Right ventricle myocardium superior (tissue), 1 donor: ENCODE measurements at regions not wholly inside any gene's neighbourhood (a gene's known extent, or its start where the extent isn't known, plus 50 kb on each side); places are given as distances from the start of the nearest gene placed in this dataset.

Source experiments
- ATAC-seq: fragments of 200-7000 bp; cut with Tn5 transposase; one replicate; pipeline ENCODE4 v1.9.1; 2020; ENCODE audit warnings: mild to moderate bottlenecking; ENCODE audit not compliant: poor library complexity
- DNase-seq: peaks from one replicate; pipeline ENCODE4 v3.0.0-alpha.2; 2020
- intact Hi-C: fragments of 100-400 bp; cut with DNase I; formaldehyde crosslinking; loops from one replicate; pipeline ENCODE4 v1.11.2; 2022
- donor health status: DM: no; HTN: yes; CAD: no; lungs with severe emphysema.

- intact Hi-C loops: no loop called here
- DNase-seq (no peak), ATAC-seq (no peak)
These were observed 656.8 kb upstream of the NCAM2 start for GRCh38 chr21:20341431-20341830.

GRCh38 chr21:20343186-20343585 lies 655.0 kb upstream of the NCAM2 start:
- intact Hi-C loops: no loop called here
- ATAC-seq: no peak
- no peak for DNase-seq

GRCh38 chr21:20351138-20351537 lies 647.1 kb upstream of the NCAM2 start:
- no peak for DNase-seq
- no peak for ATAC-seq
- intact Hi-C loops: no loop called here

DNA sequence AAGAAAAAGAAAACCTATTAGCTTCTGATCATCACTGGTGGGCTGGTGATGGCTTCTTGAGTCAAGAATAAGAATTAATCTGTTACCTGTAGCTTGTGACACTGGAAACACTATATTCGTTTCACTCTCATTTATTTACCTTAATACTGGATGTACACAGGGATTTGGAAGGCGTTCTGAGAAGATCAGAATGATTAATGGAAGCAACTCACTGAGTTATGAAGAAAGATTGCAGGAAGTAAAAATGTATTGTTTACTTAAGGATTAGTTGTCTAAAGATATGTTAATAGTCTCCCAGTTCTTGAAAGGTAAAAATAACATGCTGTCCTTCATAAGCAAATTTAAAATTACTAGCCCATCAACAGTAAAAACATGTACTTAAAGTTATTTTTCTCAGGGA lies 644.9 kb upstream of the NCAM2 start:
- no peak for ATAC-seq
- intact Hi-C loops: no loop called here
- no peak for DNase-seq

DNA sequence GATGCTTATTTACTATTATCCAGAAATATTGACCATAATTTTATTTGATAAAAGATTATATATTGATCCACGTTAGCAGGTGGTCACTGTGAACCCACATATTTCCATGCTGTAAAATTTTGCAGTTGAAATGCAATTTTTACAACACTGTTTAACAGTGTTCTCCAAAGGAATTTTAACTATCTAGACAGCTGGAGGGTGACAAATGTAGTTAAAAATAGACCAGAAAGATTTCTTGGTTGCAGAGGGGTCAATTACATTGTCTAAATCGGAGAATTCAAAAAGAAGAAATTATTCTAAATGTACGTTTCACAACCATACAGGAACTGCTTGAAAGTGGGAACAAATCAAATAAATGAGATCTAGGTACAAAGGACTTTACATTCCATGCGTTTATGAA lies 625.2 kb upstream of the NCAM2 start:
- no peak for DNase-seq
- intact Hi-C loops: no loop called here
- ATAC-seq: no peak

GRCh38 chr21:20377250-20377649 lies 621.0 kb upstream of the NCAM2 start:
- DNase-seq: no peak
- no peak for ATAC-seq
- intact Hi-C loops: no loop called here

- DNase-seq: no peak
- ATAC-seq: no peak
- intact Hi-C loops: no loop called here
These were observed 609.8 kb upstream of the NCAM2 start for GRCh38 chr21:20388400-20388799.

DNA sequence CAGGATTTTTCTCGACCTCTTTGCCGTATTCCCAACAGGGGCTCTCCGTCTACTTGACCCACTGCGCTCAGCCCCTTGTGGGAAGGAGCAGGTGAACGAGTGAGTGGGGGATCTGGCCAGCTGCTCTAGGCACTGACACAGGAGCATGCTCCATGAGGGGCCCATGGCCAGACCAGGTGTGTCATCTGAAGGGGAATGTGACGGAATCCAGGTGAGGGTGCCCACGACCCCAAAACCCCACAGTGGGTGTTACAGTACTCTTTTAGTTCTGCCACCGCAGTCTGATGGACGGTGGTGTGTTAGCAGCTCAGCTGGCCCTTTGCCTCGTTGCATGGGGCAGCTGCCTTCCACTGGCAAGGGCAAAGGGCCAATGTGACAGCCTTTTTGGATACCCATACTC lies 601.4 kb upstream of the NCAM2 start:
- ATAC-seq (no peak), DNase-seq (no peak)
- intact Hi-C loops: no loop called here

DNA sequence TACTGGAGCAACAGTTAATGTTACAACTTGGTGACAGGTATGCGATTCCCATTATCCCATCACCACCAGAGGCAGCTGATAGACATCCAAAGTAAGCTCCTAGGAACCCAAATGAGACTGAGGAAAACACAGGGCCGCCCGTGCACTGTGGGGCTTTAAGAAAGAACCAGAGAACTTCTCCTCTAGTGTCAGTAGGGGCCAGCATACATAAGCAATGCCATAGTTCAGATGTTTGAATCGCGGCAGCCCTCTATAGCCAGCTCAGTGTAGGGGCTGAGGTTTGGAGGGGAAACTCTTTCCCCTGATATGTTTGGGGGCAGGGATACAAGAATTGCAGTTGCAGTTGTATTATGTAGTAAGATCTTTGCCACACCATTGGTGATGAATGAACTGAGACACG lies 593.3 kb upstream of the NCAM2 start:
- ATAC-seq (no peak), DNase-seq (no peak)
- intact Hi-C loops: no loop called here

DNA sequence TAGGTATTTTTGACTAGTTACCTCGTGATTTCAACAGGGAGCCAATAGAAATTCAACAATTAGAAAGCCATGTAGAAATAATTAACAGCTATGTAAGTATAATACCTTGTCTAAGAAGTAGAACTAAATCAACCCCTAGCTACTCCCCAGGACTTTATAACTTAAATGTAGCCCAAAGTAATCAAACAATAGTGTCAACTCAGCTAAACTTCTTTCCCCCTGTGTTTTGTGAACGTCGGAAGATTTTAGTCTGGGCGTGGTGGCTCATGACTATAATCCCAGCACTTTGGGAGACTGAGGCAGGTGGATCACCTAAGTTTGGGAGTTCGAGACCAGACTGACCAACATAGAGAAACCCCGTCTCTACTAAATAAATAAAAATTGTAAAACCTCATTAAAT lies 579.9 kb upstream of the NCAM2 start:
- intact Hi-C loops: no loop called here
- ATAC-seq: no peak

DNA sequence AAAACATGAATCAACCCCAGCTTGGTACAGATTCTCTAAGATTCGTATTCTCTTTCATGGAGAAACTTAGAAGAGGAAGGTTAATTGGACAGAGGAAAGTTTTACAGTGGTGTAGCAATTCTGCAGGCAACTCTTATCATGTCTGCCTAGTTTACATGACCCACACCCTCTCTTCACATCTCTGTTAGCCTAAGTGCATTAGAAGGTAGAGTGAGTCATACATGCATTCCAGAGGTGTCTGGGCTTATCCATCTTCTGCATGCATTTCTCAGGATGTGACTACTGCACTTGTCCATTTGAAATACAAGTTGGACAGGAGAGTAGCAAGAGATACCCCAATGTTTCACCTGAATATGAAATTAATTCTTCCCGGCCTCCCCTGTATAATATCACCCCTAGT lies 578.4 kb upstream of the NCAM2 start:
- intact Hi-C loops: no loop called here

More for the DNA sequence above, 579.9 kb upstream of the NCAM2 start:
- DNase-seq: no peak

DNA sequence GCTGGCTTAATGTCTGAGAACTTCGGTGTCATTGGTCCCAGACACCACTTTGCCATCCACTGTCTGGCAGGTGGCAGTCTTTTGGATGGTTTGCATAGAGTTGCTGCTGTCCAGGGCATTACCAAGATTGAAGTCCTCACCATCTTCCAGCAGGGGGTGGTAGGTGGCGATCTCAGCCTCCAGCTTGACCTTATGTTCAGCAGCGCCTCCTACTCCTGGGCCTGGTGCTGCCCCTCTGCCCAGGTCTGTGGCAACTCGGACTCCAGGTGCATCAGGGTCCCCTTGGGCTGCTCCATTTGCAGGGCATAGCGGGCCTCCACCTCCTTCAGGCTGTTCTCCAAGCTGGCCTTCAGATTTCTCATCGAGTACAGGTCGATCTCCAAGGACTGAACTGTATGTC lies 573.3 kb upstream of the NCAM2 start:
- DNase-seq (no peak), ATAC-seq (no peak)
- intact Hi-C loops: no loop called here

More for the DNA sequence above, 578.4 kb upstream of the NCAM2 start:
- DNase-seq: no peak
- no peak for ATAC-seq

DNA sequence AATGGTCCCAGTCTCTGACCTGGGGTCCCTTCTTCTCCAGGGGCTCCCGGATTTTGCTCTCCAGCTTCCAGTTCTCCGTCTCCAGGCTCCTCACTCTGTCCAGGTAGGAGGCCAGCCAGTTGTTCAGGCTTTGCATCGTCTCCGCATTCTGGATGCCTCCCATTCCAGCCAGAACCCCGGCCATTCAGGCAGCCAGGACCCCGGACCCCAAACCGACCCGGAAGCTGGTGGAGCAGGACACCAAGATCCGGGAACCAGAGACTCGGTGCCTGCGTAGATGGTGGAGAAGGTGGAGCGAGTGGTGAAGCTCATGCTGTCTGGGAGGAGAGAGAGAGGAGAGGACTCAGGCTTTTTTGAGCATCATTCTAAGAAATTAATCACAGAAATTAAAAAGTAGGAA lies 572.4 kb upstream of the NCAM2 start:
- ATAC-seq (no peak), DNase-seq (no peak)
- intact Hi-C loops: no loop called here

GRCh38 chr21:20440338-20440737 lies 557.9 kb upstream of the NCAM2 start:
- intact Hi-C loops: no loop called here
- ATAC-seq (no peak), DNase-seq (no peak)

- DNase-seq: no peak
- intact Hi-C loops: no loop called here
These were observed 554.6 kb upstream of the NCAM2 start for GRCh38 chr21:20443558-20444155.

DNA sequence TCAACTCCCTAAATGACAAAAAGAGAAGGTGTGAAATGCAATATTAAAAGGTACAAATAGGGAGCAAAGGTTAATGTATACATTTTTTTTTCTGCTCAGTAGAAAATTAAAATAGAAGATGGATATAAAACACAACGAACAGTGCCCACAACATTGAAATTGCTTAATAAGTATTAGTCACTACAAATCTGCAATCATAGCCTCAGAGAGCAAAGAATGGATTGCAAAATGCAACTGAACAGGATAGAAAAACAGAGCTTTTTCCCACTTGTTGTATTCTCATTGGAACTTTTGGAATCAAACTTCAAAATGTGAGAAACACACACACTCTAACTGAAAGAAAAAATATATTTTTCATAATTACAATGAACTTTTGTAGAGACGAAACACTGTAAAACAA lies 552.2 kb upstream of the NCAM2 start:
- DNase-seq: no peak
- intact Hi-C loops: no loop called here
- ATAC-seq: no peak

More at GRCh38 chr21:20443558-20444155, 554.6 kb upstream of the NCAM2 start:
- no peak for ATAC-seq

DNA sequence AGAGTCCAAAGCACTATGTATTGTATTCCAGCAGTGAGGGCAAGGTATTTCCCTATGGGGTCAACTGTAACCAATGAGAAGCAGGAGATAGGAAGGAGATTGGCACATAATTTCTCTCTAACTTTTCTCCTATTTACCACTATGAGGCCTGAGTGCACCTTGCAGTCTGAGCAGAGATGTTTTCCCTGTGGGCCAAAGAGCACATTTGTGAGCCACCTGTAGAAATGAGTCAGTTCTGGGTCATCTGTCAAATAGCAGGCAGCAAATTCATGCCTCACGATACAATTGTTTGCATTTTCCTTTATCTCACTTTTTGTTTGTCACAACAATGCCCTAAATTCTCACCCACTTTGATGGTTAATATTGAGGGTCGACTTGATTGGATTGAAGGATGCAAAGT lies 547.2 kb upstream of the NCAM2 start:
- intact Hi-C loops: no loop called here
- no peak for DNase-seq
- no peak for ATAC-seq

- DNase-seq (no peak), ATAC-seq (no peak)
- intact Hi-C loops: no loop called here
These were observed 545.3 kb upstream of the NCAM2 start for GRCh38 chr21:20452935-20453334.

- intact Hi-C loops: no loop called here
- DNase-seq: no peak
- ATAC-seq: no peak
These were observed 538.4 kb upstream of the NCAM2 start for GRCh38 chr21:20459838-20460237.

DNA sequence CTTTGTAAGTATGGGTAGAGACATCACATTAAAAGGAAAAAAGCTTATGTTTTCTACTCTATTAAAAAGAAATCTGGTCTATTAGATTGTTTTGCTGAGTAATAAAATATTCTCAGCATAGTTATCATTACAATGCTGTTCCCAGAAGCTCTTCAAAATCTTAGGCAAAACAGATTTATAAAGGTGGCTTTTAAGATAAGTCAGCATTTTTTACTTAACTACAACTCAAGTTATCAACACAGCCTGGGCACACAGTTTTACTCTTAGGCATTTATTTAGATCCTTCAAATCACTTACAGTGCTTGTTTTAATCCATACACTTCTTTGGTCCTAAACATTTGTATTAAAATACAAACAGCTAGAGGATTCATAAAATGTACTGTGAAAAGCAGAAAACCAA lies 534.8 kb upstream of the NCAM2 start:
- ATAC-seq: no peak
- no peak for DNase-seq
- intact Hi-C loops: no loop called here

DNA sequence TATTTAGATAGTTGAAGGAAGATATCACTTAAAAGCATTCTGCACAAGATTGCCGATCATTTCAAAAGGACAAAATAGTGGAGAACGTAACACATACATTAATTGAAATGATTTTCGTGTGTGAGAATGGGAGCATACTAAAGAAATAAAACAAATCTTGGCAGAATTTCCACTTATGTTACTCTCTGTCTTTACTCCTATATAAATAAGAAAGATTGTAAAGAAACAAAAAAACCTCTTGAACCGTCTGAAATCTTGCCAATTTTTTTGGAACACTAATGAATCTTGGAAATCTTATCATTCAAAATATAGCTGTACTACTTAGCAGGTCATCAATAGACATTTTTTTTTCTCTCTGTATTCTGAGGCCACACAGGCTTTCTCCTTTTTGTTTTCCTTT lies 528.8 kb upstream of the NCAM2 start:
- intact Hi-C loops: no loop called here
- DNase-seq: no peak

More for the DNA sequence above, 528.8 kb upstream of the NCAM2 start:
- ATAC-seq: no peak
